ENCODE measurements at regions not wholly inside any gene's neighbourhood (a gene's known extent, or its start where the extent isn't known, plus 50 kb on each side); places are given as distances from the start of the nearest gene placed in this dataset.
A peak's percentile ranks its signal among the peaks of the same experiment; 100 is the strongest.
"Not testable (repeated sequence)": the region's sequence is repeated elsewhere in the genome, so short reads cannot be mapped to it uniquely, and the experiment has no call there.

- DNase-seq (ENCODE audit: low spot score): no peak
These were observed 65.3 kb upstream of the PTGDR start for GRCh38 chr14:52202151-52202550.

GRCh38 chr14:52190337-52190931 is 77.1 kb upstream of the PTGDR start:
- no peak for DNase-seq (ENCODE audit: low spot score)

DNA sequence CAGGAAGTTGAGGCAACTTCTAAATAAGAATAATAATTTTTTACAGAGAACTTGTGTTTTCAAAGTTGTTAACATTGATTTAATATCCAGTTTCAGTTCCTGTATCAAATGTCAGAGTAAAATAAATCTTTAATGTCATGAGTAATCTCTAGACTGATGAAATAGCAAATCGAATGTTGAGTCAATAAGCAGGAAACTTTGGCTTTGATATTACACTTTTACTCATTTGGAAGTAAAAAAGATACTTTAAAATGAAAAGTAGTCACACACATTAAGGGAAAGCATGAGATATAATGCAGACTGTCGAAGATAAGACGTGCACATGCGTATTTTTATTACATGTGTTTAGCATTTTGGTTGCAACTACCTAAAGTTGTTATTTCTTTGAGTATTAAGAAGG is 78.2 kb upstream of the PTGDR start:
- no peak for DNase-seq (ENCODE audit: low spot score)

- DNase-seq (ENCODE audit: low spot score): no peak
These were observed 79.1 kb upstream of the PTGDR start for GRCh38 chr14:52188381-52188780.

GRCh38 chr14:52185178-52185577 is 82.3 kb upstream of the PTGDR start:
- DNase-seq (ENCODE audit: low spot score): no peak

DNA sequence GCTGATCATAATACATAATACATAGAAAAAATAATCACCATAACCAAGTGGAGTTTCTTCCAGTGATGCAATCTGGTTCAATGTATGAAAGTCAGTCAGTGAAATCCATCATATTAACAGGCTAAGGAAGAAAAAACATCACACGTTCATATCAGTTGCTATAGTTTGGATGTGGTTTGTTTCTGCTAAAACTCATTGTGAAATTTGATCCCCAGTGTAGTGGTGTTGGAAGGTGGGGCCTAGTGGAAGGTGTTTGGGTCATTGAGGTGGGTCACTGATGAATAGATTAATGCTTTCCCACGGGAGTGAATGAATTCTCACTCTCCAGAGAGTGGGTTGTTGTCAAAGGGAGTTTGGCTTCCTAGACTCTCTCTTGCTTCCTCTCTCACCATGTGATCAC is 84.6 kb upstream of the PTGDR start:
- no peak for DNase-seq (ENCODE audit: low spot score)

- no peak for DNase-seq (ENCODE audit: low spot score)
These were observed 88.2 kb upstream of the PTGDR start for GRCh38 chr14:52179141-52179790.

GRCh38 chr14:52175982-52176502 is 91.5 kb upstream of the PTGDR start:
- DNase-seq (ENCODE audit: low spot score): peak; percentile 12

GRCh38 chr14:52171932-52172331 is 95.6 kb upstream of the PTGDR start:
- DNase-seq (ENCODE audit: low spot score): not testable (repeated sequence)

DNA sequence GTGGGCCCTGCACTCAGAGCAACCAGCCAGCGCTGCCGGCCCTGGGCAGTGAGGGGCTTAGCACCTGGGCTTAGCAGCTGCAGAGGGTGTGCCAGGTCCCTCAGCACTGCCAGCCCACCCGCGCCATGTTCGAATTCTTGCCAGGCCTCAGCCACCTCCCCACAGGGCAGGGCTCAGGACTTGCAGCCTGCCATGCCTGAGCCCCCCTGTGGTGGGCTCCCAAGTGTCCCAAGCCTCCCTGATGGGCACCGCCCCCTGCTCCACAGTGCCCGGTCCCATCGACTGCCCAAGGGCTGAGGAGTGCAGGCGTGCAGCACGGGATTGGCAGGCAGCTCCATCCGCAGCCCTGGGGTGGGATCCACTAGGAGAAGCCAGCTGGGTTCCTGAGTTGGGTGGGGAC is 98.0 kb upstream of the NID2 start:
- no peak for DNase-seq (ENCODE audit: low spot score)

DNA sequence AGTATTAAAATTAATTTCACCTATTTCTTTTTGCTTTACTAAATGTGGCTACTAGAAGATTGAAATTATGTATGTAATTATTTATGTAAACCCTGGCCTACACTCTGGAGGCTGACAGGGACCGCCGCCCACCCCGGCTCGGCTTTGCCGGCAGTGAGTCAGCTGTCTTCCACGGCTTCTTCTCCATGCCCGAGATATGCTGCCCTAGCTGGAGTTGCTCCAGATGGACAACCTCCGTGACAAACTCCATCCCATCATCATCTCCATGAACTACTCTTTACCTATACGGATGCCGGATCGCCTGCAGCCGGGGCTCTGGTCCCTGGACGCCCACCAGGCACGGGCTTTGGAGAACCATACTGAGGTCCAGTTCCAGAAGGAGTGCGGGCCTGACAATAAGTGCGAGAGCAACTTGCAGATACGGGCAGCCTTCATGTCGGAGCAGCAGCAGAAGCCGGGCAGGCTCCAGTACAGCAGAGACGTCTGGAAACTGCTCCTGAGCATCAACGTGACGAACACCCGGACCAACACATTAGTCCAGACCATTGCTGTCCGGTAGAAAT is 86.9 kb upstream of the NID2 start:
- no peak for DNase-seq (ENCODE audit: low spot score)

DNA sequence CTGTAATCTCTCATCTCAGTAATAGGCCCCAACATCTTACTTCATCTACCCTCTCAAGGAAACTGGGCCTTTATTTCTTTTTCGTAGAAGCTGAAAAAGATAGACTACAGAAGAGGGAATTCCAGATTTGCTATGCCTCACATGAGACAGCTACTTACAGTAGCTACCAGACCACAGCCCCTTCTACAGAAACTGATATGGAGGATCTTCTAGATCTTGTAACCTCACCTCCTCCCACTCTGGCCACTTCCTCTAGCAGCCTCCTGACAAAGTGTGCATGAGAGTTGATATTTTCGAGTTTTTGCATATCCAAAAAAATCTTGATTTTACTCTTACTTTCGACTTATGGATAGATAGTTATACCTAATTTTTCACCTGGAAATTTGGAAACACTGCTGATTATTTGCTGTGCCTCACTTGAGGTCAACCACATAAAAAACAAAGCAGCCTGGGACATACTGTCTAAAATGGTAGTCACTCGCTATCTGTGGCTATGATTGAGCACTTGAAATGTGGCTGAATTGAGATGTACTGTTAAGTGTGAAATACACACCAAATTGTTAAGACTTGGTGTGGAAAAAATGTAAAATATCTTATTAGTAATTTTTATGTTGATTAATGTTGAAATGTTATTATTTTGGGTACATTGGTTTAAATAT is 86.3 kb upstream of the NID2 start:
- DNase-seq (ENCODE audit: low spot score): no peak

DNA sequence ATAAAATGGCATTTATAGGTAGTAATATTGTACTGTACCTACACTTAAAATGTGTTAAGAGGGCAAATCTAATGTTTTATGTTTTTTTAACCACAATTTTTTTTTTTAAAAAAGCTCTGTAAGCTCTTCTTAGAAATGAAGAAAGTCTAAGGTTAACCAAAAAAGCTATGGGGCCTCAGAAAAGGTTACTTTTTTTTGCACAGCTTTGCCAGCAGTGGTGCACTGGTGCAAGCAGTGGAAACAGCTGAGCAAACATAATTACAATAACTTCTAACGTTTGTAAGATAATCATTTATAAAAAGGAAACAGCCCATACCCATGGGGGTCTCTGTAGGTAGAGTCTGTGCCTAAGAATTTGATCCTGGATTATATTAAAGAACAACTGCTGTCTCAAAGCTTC is 85.1 kb upstream of the NID2 start:
- no peak for DNase-seq (ENCODE audit: low spot score)

DNA sequence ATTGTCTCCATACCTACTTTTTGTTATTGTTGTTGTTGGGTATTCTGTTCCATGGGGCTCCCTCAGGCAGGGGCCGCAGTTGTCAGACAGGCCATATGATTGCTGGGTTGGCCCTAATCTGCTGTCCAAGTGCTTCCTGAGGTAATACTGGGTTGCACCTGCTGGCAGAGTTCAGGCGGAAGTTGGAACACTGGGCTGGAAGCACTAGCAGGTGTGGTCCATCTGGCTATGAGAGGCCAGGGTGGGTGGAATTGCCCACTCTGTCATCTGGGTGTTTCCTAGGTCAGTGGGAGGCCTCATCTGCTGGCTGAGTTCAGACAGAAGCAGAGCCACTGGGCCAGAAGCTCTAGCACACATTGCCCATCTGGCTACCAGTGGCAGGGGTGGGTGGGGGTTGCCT is 81.3 kb upstream of the NID2 start:
- no peak for DNase-seq (ENCODE audit: low spot score)

GRCh38 chr14:52148371-52148770 is 79.5 kb upstream of the NID2 start:
- no peak for DNase-seq (ENCODE audit: low spot score)

DNA sequence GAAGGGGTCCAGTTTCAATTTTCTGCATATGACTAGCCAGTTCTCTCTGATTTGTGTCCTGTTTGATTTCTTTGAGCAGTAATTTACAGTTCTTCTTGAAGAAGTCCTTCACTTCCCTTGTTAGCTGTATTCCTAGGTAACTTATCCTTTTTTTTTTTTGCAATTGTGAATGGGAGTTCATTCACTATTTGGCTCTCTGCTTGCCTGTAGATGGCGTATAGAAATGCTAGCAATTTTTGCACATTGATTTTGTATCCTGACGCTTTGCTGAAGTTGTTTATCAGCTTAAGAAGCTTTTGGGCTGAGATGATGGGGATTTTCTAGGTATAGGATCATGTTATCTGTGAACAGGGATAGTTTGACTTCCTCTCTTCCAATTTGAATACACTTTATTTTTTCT is 77.6 kb upstream of the NID2 start:
- no peak for DNase-seq (ENCODE audit: low spot score)

- DNase-seq (ENCODE audit: low spot score): not testable (repeated sequence)
These were observed 75.2 kb upstream of the NID2 start for GRCh38 chr14:52144099-52144498.

DNA sequence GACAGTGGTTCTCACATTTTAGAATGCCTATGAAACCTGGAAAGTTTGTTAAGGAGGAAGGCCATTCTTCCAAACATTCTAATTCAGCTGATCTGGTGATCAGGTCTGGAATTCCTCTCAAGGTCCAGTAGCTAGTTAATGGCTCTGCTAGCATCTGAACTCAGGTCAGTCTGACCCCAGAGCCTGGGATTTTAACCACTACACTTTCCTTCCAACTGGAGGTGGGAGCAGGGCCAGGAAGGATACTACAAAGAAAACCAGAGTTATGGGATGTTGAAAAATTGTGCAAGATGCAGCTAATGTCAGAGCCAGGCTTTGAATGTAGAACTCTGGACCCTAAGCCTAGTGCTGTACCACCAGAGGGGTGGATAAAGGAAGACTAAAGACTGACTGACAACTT is 73.6 kb upstream of the NID2 start:
- DNase-seq (ENCODE audit: low spot score): no peak

DNA sequence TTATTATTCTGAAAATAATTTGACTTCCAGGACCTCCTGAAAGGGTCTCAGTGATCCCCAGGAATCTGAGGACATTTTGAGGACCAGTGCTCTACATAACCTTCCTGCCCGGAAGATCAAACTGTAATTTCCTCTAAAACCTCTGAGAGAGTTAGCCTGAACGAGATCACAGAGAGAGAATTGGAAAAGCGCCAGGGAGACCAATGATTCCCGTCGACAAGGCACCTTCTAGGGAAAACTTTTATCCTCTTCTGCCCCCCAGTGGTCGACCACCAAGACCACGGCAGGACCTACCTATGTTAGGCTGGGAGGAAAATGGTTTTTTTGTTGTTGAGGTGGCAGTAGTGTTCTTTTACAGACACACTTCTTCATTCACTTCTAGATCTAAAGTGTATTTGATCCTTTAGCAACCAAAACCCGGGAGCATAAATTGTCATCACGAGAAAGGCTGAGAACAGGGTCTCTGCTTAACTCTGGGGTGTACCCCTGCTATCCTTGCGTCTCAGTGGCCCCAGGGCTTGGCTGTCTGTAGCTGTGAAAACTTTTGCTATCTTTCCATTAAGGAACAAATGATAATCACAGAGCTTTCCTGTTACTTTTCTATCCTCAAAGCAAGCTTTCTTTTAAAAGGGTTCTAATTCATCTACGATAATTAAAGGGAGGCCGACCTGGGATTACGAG is 62.9 kb upstream of the NID2 start:
- DNase-seq (ENCODE audit: low spot score): peak; percentile 87

GRCh38 chr14:52129721-52130120 is 60.9 kb upstream of the NID2 start:
- DNase-seq (ENCODE audit: low spot score): peak; percentile 36

GRCh38 chr14:52125885-52126284 is 57.0 kb upstream of the NID2 start:
- no peak for DNase-seq (ENCODE audit: low spot score)
